HG02970 (cell line): ENCODE measurements at regions not wholly inside any gene's neighbourhood (a gene's known extent, or its start where the extent isn't known, plus 50 kb on each side); places are given as distances from the start of the nearest gene placed in this dataset.

ENCODE experiments used
- ATAC-seq: cut with Tn5 transposase; IDR thresholded peaks from one replicate; pipeline ENCODE4 v1.9.1; 2021; ENCODE audit warnings: mild to moderate bottlenecking, moderate library complexity, moderate number of reproducible peaks; ENCODE audit not compliant: unreplicated experiment, low FRiP score

GRCh38 chr2:155703917-155704316, 628.6 kb downstream of the NR4A2 start:
- no peak for ATAC-seq

- no peak for ATAC-seq
These were observed 629.5 kb downstream of the NR4A2 start for GRCh38 chr2:155703048-155703447.

- ATAC-seq: no peak
These were observed 630.8 kb downstream of the NR4A2 start for GRCh38 chr2:155701721-155702120.

GRCh38 chr2:155696571-155696970, 636.0 kb downstream of the NR4A2 start:
- no peak for ATAC-seq

GRCh38 chr2:155695505-155695904, 637.0 kb downstream of the NR4A2 start:
- no peak for ATAC-seq

- ATAC-seq: no peak
These were observed 639.7 kb downstream of the NR4A2 start for GRCh38 chr2:155692856-155693255.

- no peak for ATAC-seq
These were observed 640.4 kb downstream of the NR4A2 start for GRCh38 chr2:155692106-155692505.

- ATAC-seq: peak; percentile 71
These were observed 641.7 kb downstream of the NR4A2 start for GRCh38 chr2:155690785-155691184.

- ATAC-seq: no peak
These were observed 642.7 kb downstream of the NR4A2 start for GRCh38 chr2:155689791-155690190.

- no peak for ATAC-seq
These were observed 645.3 kb downstream of the NR4A2 start for GRCh38 chr2:155687181-155687580.

GRCh38 chr2:155679647-155680046, 652.9 kb downstream of the NR4A2 start:
- no peak for ATAC-seq

GRCh38 chr2:155675920-155676319, 656.6 kb downstream of the NR4A2 start:
- no peak for ATAC-seq

GRCh38 chr2:155665704-155666103, 666.8 kb downstream of the NR4A2 start:
- ATAC-seq: no peak

GRCh38 chr2:155663265-155663664, 669.3 kb downstream of the NR4A2 start:
- ATAC-seq: no peak

- ATAC-seq: no peak
These were observed 670.3 kb downstream of the NR4A2 start for GRCh38 chr2:155662224-155662623.

GRCh38 chr2:155653176-155653575, 679.3 kb downstream of the NR4A2 start:
- ATAC-seq: no peak

GRCh38 chr2:155651851-155652250, 680.7 kb downstream of the NR4A2 start:
- ATAC-seq: no peak

- ATAC-seq: no peak
These were observed 686.7 kb downstream of the NR4A2 start for GRCh38 chr2:155645791-155646190.

GRCh38 chr2:155643056-155643775, 689.3 kb downstream of the NR4A2 start:
- ATAC-seq: no peak

- peak; percentile 53 for ATAC-seq
These were observed 698.5 kb downstream of the NR4A2 start for GRCh38 chr2:155633887-155634570.

GRCh38 chr2:155633060-155633839, 699.3 kb downstream of the NR4A2 start:
- ATAC-seq: no peak
